HepG2 (cell line): ENCODE measurements at regions not wholly inside any gene's neighbourhood (a gene's known extent, or its start where the extent isn't known, plus 50 kb on each side); places are given as distances from the start of the nearest gene placed in this dataset.

Source experiments
- CEBPB ChIP-seq: IDR thresholded peaks from 2 replicates; pipeline ENCODE4 v1.6.1; 2011; ENCODE audit warnings: low read depth, low read length, improper control_type of control experiment, borderline replicate concordance
- E2F1 ChIP-seq: sonication (generic); formaldehyde crosslinking; IDR thresholded peaks from 2 replicates; pipeline ENCODE4 v1.5.0; 2020; ENCODE audit warnings: missing genetic modification reagents
- ETV6 ChIP-seq: sonication (generic); formaldehyde crosslinking; conservative IDR thresholded peaks from 2 replicates; pipeline ENCODE4 v1.4.0; 2020; ENCODE audit warnings: missing genetic modification reagents
- GABPB1 ChIP-seq: IDR thresholded peaks from 2 replicates; pipeline ENCODE4 v1.6.1; 2016; ENCODE audit warnings: mild to moderate bottlenecking, missing genetic modification reagents, moderate library complexity, missing compliant biosample characterization
- KAT8 ChIP-seq: IDR thresholded peaks from 2 replicates; pipeline ENCODE4 v1.6.1; 2016; ENCODE audit warnings: missing genetic modification reagents, missing compliant biosample characterization
- SRSF4 ChIP-seq: fragments of 200-400 bp; formaldehyde crosslinking; IDR thresholded peaks from one replicate; pipeline ENCODE4 v1.6.1; 2018; ENCODE audit warnings: mild to moderate bottlenecking, low read depth, low read length, moderate library complexity; ENCODE audit not compliant: poor library complexity, severe bottlenecking
- ZBTB4 ChIP-seq: sonication (generic); formaldehyde crosslinking; IDR thresholded peaks from 2 replicates; pipeline ENCODE4 v1.4.0; 2020; ENCODE audit warnings: missing genetic modification reagents, mild to moderate bottlenecking, borderline replicate concordance
- ZNF383 ChIP-seq: sonication (generic); formaldehyde crosslinking; IDR thresholded peaks from 2 replicates; pipeline ENCODE4 v1.4.0; 2020; ENCODE audit warnings: missing genetic modification reagents, mild to moderate bottlenecking, borderline replicate concordance
- ZNF484 ChIP-seq: sonication (generic); formaldehyde crosslinking; IDR thresholded peaks from 2 replicates; pipeline ENCODE4 v1.5.1; 2020; ENCODE audit warnings: mild to moderate bottlenecking, low read depth, missing genetic modification reagents, borderline replicate concordance
- ZNF543 ChIP-seq: sonication (generic); formaldehyde crosslinking; IDR thresholded peaks from 2 replicates; pipeline ENCODE4 v1.4.0; 2020; ENCODE audit warnings: mild to moderate bottlenecking, missing genetic modification reagents
- TF ChIP-seq, protein P1 (sequence below): sonication (generic); formaldehyde crosslinking; IDR thresholded peaks from 2 replicates; pipeline ENCODE4 v1.4.0; 2020; ENCODE audit warnings: missing genetic modification reagents
- TF ChIP-seq, protein P2 (sequence below): IDR thresholded peaks from 2 replicates; pipeline ENCODE4 v1.6.1; 2012; ENCODE audit warnings: low read depth, low read length, improper control_type of control experiment
- TF ChIP-seq, protein P3 (sequence below): sonication (generic); formaldehyde crosslinking; IDR thresholded peaks from 2 replicates; pipeline ENCODE4 v1.4.0; 2020; ENCODE audit warnings: missing genetic modification reagents
- TF ChIP-seq, protein P4 (sequence below): IDR thresholded peaks from 2 replicates; pipeline ENCODE4 v1.6.1; 2012; ENCODE audit warnings: low read length, improper control_type of control experiment

GRCh38 chr2:53104263-53104662 is 663.3 kb upstream of the CHAC2 start (continued):
- no peak for TF ChIP-seq GABPB1
- TF ChIP-seq, protein P1, sequence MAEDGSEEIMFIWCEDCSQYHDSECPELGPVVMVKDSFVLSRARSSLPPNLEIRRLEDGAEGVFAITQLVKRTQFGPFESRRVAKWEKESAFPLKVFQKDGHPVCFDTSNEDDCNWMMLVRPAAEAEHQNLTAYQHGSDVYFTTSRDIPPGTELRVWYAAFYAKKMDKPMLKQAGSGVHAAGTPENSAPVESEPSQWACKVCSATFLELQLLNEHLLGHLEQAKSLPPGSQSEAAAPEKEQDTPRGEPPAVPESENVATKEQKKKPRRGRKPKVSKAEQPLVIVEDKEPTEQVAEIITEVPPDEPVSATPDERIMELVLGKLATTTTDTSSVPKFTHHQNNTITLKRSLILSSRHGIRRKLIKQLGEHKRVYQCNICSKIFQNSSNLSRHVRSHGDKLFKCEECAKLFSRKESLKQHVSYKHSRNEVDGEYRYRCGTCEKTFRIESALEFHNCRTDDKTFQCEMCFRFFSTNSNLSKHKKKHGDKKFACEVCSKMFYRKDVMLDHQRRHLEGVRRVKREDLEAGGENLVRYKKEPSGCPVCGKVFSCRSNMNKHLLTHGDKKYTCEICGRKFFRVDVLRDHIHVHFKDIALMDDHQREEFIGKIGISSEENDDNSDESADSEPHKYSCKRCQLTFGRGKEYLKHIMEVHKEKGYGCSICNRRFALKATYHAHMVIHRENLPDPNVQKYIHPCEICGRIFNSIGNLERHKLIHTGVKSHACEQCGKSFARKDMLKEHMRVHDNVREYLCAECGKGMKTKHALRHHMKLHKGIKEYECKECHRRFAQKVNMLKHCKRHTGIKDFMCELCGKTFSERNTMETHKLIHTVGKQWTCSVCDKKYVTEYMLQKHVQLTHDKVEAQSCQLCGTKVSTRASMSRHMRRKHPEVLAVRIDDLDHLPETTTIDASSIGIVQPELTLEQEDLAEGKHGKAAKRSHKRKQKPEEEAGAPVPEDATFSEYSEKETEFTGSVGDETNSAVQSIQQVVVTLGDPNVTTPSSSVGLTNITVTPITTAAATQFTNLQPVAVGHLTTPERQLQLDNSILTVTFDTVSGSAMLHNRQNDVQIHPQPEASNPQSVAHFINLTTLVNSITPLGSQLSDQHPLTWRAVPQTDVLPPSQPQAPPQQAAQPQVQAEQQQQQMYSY (CRISPR knock-in tag), result no peak
- TF ChIP-seq, protein P2, sequence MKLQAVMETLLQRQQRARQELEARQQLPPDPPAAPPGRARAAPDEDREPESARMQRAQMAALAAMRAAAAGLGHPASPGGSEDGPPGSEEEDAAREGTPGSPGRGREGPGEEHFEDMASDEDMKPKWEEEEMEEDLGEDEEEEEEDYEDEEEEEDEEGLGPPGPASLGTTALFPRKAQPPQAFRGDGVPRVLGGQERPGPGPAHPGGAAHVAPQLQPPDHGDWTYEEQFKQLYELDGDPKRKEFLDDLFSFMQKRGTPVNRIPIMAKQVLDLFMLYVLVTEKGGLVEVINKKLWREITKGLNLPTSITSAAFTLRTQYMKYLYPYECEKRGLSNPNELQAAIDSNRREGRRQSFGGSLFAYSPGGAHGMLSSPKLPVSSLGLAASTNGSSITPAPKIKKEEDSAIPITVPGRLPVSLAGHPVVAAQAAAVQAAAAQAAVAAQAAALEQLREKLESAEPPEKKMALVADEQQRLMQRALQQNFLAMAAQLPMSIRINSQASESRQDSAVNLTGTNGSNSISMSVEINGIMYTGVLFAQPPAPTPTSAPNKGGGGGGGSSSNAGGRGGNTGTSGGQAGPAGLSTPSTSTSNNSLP, result peak; percentile 86
- TF ChIP-seq CEBPB, result peak; percentile 99
- 0 out of 2 replicates have a peak, but pooled peaks have one; percentile 49 for TF ChIP-seq ZNF543 (CRISPR knock-in tag)
- no peak for TF ChIP-seq ETV6 (CRISPR knock-in tag)
- TF ChIP-seq ZNF484, result no peak
- no peak for TF ChIP-seq E2F1 (CRISPR knock-in tag)
- TF ChIP-seq, protein P3, sequence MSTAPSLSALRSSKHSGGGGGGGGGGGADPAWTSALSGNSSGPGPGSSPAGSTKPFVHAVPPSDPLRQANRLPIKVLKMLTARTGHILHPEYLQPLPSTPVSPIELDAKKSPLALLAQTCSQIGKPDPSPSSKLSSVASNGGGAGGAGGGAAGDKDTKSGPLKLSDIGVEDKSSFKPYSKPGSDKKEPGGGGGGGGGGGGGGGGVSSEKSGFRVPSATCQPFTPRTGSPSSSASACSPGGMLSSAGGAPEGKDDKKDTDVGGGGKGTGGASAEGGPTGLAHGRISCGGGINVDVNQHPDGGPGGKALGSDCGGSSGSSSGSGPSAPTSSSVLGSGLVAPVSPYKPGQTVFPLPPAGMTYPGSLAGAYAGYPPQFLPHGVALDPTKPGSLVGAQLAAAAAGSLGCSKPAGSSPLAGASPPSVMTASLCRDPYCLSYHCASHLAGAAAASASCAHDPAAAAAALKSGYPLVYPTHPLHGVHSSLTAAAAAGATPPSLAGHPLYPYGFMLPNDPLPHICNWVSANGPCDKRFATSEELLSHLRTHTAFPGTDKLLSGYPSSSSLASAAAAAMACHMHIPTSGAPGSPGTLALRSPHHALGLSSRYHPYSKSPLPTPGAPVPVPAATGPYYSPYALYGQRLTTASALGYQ (CRISPR knock-in tag), result no peak
- TF ChIP-seq, protein P4, sequence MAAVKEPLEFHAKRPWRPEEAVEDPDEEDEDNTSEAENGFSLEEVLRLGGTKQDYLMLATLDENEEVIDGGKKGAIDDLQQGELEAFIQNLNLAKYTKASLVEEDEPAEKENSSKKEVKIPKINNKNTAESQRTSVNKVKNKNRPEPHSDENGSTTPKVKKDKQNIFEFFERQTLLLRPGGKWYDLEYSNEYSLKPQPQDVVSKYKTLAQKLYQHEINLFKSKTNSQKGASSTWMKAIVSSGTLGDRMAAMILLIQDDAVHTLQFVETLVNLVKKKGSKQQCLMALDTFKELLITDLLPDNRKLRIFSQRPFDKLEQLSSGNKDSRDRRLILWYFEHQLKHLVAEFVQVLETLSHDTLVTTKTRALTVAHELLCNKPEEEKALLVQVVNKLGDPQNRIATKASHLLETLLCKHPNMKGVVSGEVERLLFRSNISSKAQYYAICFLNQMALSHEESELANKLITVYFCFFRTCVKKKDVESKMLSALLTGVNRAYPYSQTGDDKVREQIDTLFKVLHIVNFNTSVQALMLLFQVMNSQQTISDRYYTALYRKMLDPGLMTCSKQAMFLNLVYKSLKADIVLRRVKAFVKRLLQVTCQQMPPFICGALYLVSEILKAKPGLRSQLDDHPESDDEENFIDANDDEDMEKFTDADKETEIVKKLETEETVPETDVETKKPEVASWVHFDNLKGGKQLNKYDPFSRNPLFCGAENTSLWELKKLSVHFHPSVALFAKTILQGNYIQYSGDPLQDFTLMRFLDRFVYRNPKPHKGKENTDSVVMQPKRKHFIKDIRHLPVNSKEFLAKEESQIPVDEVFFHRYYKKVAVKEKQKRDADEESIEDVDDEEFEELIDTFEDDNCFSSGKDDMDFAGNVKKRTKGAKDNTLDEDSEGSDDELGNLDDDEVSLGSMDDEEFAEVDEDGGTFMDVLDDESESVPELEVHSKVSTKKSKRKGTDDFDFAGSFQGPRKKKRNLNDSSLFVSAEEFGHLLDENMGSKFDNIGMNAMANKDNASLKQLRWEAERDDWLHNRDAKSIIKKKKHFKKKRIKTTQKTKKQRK, result no peak
- peak; percentile 51 for TF ChIP-seq KAT8 (CRISPR knock-in tag)
- TF ChIP-seq ZNF383 (CRISPR knock-in tag), result no peak
- TF ChIP-seq SRSF4, result no peak
- no peak for TF ChIP-seq ZBTB4 (CRISPR knock-in tag)
